OCI-M2 (cell line): ENCODE measurements at regions not wholly inside any gene's neighbourhood (a gene's known extent, or its start where the extent isn't known, plus 50 kb on each side); places are given as distances from the start of the nearest gene placed in this dataset.

Experiments used
- DNase-seq: peaks from one replicate; lab custom pipeline; 2025; ENCODE audit not compliant: unreplicated experiment; lab: John Stamatoyannopoulos, UW

DNA sequence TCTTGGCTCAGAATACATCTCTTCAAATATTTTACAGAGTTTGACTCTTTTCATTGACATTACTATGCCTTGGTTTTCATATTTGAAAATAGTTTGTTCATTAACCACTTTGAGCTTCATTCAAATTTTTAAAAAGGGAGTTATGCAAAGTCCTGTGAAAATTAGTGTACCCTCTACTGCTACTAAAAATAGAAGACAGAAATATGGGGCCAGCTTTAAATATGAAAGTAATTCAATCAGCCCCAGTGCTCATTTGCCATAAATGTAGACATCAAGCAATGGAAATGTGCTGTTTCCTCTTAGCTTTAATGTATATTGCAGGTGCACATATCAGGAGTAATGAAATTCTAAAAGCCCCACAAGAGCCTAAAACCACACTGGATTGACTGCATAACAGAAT lies 218.7 kb downstream of the SPATA18 start:
- DNase-seq: no peak

DNA sequence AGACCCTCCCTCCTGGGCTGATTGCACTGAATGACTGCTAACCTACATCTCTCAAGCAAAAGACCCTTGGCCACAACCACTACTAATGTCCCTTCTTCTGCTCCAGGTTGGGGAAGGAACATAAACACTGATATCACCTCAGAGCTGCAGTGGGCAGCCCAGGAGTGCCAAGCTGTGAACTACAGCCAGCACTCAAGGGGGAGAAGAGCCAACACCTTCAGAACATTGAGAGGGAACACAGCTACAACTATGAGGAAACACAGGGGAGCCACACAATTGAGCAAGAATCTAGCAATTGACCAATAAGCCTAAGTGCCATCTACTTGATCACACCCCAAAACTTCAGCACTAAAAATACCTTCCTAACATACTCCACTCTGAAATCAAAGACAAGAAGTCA lies 222.8 kb downstream of the SPATA18 start:
- DNase-seq: no peak

GRCh38 chr4:52288212-52288855 lies 237.2 kb downstream of the SPATA18 start:
- DNase-seq: no peak

DNA sequence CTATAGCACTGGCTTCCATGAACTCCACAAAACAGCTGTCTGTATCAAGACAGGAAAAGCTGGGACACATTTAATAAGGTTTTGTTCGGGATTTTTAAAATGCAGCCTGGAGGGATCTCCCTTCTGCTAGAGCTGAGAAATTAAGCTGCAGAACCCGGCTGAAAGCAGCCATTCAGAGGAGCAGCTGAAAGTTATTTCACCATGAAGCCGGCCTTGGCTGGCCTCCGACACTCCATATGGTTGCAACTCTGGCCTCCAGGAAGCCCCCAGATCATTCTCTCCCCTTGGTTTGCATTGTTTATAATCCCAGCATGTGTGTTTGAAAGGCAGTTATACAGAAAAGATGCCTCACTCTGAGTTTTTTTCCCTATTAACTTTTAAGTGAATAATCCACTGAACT lies 239.4 kb downstream of the SPATA18 start:
- no peak for DNase-seq

GRCh38 chr4:52292245-52292644 lies 241.1 kb downstream of the SPATA18 start:
- no peak for DNase-seq

- DNase-seq: no peak
Measured at GRCh38 chr4:52296341-52296740, 245.2 kb downstream of the SPATA18 start.

DNA sequence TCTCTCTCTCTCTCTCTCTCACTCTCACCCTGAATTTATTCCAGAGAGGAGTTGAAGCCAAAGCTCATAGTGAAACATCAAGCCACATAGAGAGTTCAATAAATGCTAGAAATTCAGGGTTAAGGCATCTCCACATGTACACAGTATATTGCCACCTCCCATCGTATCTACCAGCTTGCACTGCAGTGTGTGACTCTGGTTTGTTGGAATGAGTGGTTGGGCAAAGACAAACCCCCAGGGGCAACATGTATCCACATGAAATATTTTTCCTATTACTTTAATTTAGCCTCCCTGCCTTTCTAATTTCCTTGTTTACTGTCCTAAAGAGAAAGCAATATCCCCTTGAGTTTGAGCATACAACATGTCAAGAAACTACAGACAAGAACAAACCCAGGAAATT lies 247.3 kb downstream of the SPATA18 start:
- no peak for DNase-seq

DNA sequence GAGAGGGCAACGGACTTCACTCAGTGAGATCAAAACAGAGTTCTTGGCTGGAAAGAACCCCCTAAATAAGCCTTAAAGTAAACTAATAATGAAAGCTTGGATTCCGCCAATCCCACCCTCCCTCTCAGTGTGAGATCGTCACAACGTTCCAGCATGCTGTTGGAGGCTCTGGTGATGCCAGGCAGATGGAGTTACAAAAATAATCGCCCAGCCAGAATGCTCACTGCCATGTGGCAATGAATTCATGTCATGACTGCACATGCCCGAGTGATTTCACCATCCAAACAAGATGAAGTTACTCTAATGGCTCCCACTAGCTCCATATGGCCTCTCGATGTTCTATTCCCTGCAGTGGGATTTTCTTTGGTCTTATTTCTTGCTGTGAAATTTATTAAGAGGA lies 248.0 kb downstream of the SPATA18 start:
- no peak for DNase-seq

DNA sequence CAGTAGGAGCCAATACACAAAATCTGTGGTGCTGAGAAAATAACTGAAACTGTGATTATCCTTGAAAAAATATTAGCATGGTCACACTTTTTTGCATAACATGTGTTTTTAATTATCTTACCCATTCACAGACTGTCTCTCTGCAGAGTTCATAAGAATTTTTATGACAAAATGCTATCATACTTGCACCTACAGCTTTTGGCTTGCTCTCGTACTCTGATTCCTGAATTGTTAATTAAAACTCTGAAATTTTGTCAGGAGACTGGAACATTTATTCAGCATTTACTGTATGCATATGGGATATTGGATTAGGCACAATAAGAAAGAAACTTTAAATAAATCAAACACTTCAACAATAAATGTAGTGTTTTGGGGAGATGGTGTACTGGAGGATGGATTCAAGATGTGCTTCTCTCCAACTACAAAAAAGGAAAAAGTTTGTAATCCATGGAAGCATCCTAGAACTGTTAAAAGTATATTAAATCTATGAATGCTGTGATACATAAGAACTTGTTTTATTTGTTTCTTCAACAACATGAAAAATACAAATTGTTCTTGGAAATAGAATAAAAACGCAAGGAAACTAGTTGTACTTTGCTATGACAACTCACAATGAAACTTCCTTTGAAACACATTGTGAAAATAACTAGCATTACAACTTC lies 260.5 kb downstream of the SPATA18 start:
- no peak for DNase-seq

DNA sequence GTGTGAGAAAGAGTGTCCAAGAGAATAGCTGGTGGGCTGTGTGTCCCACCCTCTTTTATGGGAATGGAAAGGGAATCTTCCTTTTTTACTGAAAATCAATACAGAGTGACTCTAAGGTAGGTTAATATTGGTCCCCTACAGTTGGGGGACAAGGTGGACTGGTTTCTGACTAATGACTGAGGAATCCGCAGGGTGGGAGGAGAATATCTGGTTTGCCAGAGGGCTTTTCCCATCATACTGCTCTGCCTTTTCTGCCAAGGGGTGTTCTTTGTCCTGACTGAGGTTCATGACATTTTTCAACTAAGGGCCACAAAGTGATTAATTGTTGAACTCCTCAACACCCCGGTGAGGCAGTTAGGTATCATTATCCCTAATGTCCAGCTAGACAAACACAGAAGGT lies 261.6 kb downstream of the SPATA18 start:
- DNase-seq: no peak

GRCh38 chr4:52317361-52317879 lies 266.3 kb downstream of the SPATA18 start:
- no peak for DNase-seq

DNA sequence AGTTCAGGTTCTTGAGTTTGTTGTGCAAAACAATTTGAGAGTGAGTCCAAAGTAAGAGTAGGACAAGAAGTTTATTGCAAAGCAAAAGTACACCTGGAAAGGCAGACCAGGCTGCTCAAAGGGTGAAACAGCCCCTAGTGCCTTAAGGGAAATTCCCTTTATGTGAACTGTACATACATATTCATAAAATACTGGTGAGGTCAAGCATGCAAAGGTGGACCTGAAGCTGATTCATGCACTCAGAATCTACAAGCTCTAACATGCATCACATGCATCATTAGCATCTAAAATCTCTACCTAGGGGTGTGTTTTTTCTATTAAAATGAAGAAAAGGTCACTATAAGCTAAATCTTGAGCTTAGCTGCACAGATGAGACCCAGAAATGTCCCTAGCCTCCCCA lies 266.9 kb downstream of the SPATA18 start:
- DNase-seq: no peak

- DNase-seq: no peak
Measured at GRCh38 chr4:52329894-52330293, 278.8 kb downstream of the SPATA18 start.

DNA sequence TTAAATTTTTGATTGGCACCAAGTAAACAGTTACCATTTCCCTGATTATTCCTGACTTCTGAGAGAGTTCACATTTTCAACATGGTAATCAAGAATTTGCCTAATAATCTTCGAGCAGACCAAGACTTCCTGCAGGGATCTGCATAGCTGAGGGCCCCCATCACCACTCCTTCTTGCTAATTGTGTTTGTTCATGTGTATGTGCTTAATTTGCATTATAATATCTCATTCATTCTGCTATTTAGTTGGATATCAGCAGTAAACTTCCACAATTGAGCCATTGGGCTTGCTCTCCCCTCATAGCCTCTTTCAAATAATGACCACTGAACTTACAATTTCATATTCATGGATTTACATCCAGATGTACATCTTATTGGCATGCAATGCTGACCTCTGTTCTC lies 292.5 kb downstream of the SPATA18 start:
- no peak for DNase-seq

DNA sequence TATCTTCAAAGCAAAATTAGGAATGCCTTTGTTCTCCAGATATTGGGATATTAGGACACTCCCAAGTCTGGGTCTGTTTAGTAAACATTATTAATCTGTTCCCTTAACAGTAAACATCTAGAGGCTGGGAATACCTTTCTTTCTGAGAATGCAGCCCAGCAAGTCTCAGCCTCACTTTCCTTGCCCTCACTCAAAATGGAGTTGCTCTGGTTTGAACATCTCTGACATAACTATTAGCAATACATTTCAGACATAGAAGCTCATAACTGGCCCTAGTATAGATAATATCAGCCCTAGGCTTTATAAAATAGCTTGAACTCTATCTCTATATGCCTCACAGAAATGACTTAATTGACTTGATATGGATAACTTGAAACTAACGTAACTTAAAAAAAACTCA lies 299.8 kb downstream of the SPATA18 start:
- DNase-seq: no peak

DNA sequence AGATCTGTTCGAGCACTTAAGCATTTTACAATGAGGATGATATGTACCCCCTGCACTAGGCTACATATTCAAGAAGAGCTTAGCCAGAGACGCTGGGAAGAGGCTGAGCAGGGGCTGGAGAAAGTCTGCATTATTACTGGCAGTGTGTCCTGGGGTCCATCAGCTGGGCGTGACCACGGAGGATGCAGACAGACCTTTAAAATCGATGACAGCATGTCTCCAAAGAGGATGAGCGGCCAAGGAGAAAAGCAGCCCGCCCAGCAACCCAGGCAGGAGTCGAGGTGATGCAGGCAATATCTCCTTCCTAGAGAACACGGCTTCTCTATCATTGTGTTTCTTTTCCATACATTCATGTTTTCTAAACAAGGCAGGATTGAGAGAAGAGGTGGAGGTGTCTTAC lies 300.7 kb downstream of the USP46 start:
- no peak for DNase-seq

GRCh38 chr4:52358883-52359321 lies 300.2 kb downstream of the USP46 start:
- DNase-seq: no peak

DNA sequence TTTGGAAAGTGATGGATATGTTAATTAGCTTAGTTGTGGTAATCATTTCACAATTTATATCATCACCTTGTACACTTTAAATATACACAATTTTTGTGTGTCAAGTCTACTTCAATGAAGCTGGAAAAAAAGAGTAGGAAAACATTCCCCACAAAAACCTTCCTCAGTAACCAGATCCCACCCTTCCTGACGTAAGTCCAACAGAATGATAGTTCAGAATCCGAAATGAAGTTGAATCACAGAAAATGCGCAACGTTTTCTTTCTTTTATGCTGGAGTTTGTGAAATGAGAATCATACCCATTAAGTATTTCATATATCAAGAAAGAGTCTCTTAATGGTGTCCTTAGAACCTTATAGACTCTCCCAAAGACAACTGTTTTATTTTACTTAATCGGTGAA lies 292.9 kb downstream of the USP46 start:
- no peak for DNase-seq

- no peak for DNase-seq
Measured at GRCh38 chr4:52366621-52367020, 292.5 kb downstream of the USP46 start.

- no peak for DNase-seq
Measured at GRCh38 chr4:52367282-52367830, 291.7 kb downstream of the USP46 start.

DNA sequence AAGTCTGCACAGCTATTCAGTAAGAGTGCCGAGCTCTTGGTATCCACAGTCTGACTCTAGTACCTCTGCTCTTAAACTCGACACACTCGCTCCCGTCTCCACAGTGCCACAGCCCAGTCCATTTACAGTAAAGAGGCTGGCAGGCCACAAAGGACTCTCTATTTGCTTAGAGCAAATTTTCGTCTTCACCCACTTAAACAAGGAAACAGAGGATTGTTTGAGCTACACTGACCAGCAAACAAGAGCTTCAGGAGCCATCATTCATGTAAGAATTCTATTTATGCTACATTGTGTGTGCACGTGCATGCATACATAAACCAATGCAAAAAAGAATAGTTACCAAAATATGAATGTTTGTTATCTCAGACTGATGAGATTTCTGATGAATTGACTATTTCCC lies 290.2 kb downstream of the USP46 start:
- no peak for DNase-seq

DNA sequence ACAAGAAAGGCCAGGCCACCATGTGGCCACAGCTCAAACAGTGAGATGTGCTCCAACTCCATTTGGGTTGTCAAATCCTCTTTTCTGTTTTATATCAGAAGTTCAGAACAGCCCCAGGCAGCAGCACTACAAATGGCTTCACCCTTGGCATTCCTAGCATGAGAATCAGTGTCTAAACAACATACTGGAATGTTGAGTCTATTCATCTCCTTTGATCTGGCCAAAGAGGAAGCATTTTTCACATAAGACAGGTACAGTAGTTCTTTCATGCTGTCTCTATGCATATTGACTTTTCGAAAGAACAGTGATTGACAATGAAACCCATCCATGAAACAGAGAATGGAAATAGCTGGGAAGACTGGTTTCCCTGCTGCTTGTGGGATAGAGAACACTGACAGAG lies 289.5 kb downstream of the USP46 start:
- no peak for DNase-seq
